AG04450 (cell line): ENCODE measurements at regions not wholly inside any gene's neighbourhood (a gene's known extent, or its start where the extent isn't known, plus 50 kb on each side); places are given as distances from the start of the nearest gene placed in this dataset.
"Not testable (repeated sequence)": the region's sequence is repeated elsewhere in the genome, so short reads cannot be mapped to it uniquely, and the experiment has no call there.

ENCODE experiments used
- CTCF ChIA-PET: fragments of 300-600, 350-600 bp; formaldehyde crosslinking; extraction: SDS; loops from one replicate; lab custom pipeline; 2022; ENCODE audit warnings: antibody characterized with exemption, inconsistent platforms; lab: Charles Lee
- POLR2A ChIA-PET: fragments of 350-600 bp; formaldehyde crosslinking; extraction: SDS; loops from one replicate; lab custom pipeline; 2021; ENCODE audit warnings: antibody characterized with exemption, inconsistent platforms; lab: Yijun Ruan, JAX
- DNase-seq: peaks from one replicate; pipeline ENCODE4 v3.0.0-alpha.2; 2011; ENCODE audit warnings: low read depth, low spot score
- H3K27ac ChIP-seq: one replicate; pipeline ENCODE4 v1.5.1; 2012; ENCODE audit warnings: low read depth, low read length, control low read depth
- H3K27me3 ChIP-seq: one replicate; pipeline ENCODE4 v1.6.0; 2012; ENCODE audit warnings: low read length; ENCODE audit not compliant: control insufficient read depth, insufficient read depth
- H3K4me3 ChIP-seq: 2 replicates; pipeline ENCODE4 v1.5.1; 2011; ENCODE audit warnings: mild to moderate bottlenecking, low read depth, low read length, control low read depth
- H3K9me3 ChIP-seq: 2 replicates; pipeline ENCODE4 v1.5.1; 2012; ENCODE audit warnings: low read length; ENCODE audit not compliant: control insufficient read depth, insufficient read depth
- TF ChIP-seq, protein P1 (sequence below): IDR thresholded peaks from 2 replicates; pipeline ENCODE4 v1.5.1; 2011; ENCODE audit warnings: low read depth, low read length, control low read depth, inconsistent platforms

DNA sequence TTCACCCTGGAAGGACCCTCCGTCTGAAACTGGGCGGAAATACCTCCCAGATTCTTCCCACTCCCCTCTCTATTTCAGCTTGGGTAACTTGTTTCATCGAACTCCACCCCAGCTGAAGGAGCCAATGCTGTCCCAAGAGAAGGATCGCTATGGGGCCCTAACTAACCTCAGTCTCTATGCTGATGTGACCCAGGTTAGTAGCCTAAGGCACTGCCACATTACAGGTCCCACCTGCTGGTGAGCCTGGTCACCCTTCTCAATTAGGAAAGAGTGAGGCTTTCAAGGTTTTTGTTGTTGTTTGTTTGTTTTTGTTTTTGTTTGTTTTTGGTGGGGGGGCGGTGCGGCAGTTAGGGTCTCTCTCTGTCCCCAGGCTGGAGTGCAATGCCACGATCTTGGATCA, 168.4 kb downstream of the OR2B2 start:
- H3K9me3 ChIP-seq = no peaks in the 10 kb centered on the region; the same call in 1 of the 2 replicates
- H3K27ac ChIP-seq = no peak overlapping the region
- H3K4me3 ChIP-seq = no peak overlapping the region
- TF ChIP-seq, protein P1, sequence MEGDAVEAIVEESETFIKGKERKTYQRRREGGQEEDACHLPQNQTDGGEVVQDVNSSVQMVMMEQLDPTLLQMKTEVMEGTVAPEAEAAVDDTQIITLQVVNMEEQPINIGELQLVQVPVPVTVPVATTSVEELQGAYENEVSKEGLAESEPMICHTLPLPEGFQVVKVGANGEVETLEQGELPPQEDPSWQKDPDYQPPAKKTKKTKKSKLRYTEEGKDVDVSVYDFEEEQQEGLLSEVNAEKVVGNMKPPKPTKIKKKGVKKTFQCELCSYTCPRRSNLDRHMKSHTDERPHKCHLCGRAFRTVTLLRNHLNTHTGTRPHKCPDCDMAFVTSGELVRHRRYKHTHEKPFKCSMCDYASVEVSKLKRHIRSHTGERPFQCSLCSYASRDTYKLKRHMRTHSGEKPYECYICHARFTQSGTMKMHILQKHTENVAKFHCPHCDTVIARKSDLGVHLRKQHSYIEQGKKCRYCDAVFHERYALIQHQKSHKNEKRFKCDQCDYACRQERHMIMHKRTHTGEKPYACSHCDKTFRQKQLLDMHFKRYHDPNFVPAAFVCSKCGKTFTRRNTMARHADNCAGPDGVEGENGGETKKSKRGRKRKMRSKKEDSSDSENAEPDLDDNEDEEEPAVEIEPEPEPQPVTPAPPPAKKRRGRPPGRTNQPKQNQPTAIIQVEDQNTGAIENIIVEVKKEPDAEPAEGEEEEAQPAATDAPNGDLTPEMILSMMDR = no peak
- CTCF ChIA-PET = interaction anchor here (0.7 kb wide), 1 partner anchor 9 kb away, joined by 4 read pairs; no protein-coding TSS in a partner anchor
- POLR2A ChIA-PET = no interaction called here
- DNase-seq = no peak
- H3K27me3 ChIP-seq = peaks cover 5% of the 10 kb centered on the region

DNA sequence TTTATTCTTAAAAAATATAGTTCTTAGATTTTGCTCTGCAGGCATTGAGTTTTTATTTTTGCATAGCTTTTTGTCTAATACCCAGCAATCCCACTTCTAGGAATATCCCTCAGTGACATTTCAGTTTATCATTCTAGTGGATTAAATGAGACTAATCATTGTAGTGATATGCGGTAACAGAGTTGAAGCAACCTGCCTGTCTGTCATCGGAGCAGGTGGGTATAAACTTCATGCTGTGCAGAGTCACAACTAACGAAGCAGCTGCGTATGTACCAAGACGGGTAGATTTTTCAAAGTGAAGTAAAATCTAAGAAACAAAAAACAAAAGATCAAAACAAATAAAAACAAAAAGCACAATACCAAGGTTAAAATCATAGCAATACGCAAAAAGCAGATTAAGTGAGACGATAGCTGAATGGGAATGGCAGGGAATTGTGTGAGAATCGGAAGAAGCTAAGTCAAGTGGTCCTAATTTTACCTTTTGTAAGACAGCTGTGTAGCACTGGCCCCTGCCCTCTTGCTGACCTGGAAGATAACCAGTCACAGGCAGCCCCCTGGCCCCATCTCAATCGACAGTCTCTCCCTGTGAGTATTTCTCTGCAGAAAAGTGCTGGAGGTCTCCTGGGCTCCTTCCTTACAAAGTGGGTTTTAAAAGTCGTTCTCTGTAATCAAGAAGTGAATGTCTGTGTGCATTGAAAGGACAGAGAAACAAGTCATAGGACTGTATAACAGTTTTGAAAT, 169.2 kb downstream of the OR2B2 start:
- H3K27me3 ChIP-seq = peaks cover 5% of the 10 kb centered on the region
- POLR2A ChIA-PET = no interaction called here
- TF ChIP-seq, protein P1 = no peak
- no peak for DNase-seq
- peaks cover 6% of the 10 kb centered on the region; the same call in 1 of the 2 replicates for H3K9me3 ChIP-seq
- CTCF ChIA-PET = interaction anchor here (3.6 kb wide), 1 partner anchor 9 kb away, joined by 20 read pairs; no protein-coding TSS in a partner anchor
- H3K4me3 ChIP-seq = no peak overlapping the region
- no peak overlapping the region for H3K27ac ChIP-seq

DNA sequence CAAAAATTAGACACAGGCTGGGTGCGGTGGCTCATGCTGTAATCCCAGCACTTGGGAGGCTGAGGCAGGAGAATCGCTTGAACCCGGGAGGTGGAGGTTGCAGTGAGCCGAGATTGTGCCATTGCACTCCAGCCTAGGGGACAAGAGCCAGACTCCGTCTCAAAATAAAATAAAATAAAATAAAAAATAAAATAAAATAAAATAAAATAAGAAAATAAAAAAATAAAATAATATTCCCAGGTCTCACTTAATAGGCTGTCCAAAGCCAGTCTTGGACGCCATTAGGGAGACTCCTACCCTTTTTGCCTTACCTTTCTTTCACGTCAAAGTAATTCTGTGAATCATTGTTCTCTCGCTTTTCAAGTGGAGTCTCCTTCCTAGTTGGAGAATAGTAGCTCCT, 172.3 kb downstream of the OR2B2 start:
- DNase-seq, POLR2A ChIA-PET, H3K27ac ChIP-seq, H3K9me3 ChIP-seq, H3K27me3 ChIP-seq, H3K4me3 ChIP-seq: not testable (repeated sequence)
- CTCF ChIA-PET = interaction anchor here (3.6 kb wide), 1 partner anchor 12 kb away, joined by 20 read pairs; no protein-coding TSS in a partner anchor

DNA sequence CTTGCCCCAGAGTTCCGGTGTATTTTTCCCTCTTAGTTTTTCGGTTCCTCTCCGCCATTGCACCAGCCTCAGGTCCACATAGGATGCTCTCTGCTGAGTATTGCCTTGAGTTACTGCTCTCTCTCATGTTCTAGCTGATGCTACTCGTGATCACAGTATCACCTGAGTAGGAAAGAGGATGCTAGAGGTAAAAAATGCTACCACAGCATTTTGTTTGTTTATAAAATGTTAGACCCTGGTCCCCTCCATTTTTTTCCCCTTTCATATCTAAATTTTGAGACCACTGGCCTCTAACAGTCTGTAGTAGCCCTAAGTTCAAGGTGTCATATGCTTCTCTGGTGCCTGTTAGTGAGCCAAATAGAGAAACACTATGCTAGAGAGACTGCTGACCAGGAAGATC, 175.5 kb downstream of the OR2B2 start:
- Histone ChIP-seq H3K27me3 (no peaks in the 10 kb centered on the region), H3K27ac (no peak overlapping the region), H3K4me3 (no peak overlapping the region), H3K9me3 (peaks cover 9% of the 10 kb centered on the region; the same call in 1 of the 2 replicates)
- TF ChIP-seq, protein P1 = no peak
- ChIA-PET CTCF (interaction anchor here (1.3 kb wide), 1 partner anchor 16 kb away, joined by 5 read pairs; no protein-coding TSS in a partner anchor), POLR2A (no interaction called here)
- DNase-seq = no peak

DNA sequence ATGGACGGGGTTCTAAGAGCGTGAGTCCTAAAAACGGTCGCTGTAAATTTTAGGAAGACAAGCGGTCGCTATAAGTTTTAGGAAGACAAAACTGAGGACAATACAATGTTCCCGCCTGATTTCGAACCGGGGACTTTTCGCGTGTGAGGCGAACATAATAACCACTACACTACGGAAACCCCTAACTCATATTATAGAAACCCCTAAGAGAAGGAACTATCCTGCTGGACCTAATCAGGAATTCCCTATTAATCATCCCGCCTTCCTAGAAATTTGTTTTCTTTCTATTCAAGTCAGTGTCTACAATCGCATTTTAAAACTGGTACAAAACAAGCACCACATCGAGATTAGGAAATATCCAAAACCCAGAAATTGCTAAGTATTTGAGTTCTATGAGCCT, 183.8 kb downstream of the OR2B2 start:
- POLR2A ChIA-PET = no interaction called here
- no peaks in the 10 kb centered on the region for H3K9me3 ChIP-seq
- TF ChIP-seq, protein P1 = no peak
- CTCF ChIA-PET = interaction anchor here (0.5 kb wide), 1 partner anchor 829 kb away, joined by 10 read pairs; no protein-coding TSS in a partner anchor
- no peak overlapping the region for H3K4me3 ChIP-seq
- H3K27ac ChIP-seq = no peak overlapping the region
- H3K27me3 ChIP-seq = no peaks in the 10 kb centered on the region
- DNase-seq = no peak
